ENCODE measurements at regions not wholly inside any gene's neighbourhood (a gene's known extent, or its start where the extent isn't known, plus 50 kb on each side); places are given as distances from the start of the nearest gene placed in this dataset.

- Histone ChIP-seq H3K4me1 (no peaks in the 10 kb centered on the region), H3K4me3 (no peak overlapping the region)
- TF ChIP-seq POLR2A (IDR thresholded peaks at IDR 0.05) (no peak), CTCF (IDR thresholded peaks at IDR 0.05) (no peak)
These were observed 258.4 kb upstream of the NPVF start for GRCh38 chr7:25486656-25487055.

GRCh38 chr7:25493805-25494366, 265.6 kb upstream of the NPVF start:
- DNase-seq: no peak
- Histone ChIP-seq H3K4me3 (no peak overlapping the region), H3K27me3 (no peaks in the 10 kb centered on the region), H3K27ac (no peak overlapping the region), H3K9me3 (no peaks in the 10 kb centered on the region), H3K36me3 (no peaks in the 10 kb centered on the region), H3K4me1 (peaks cover 0 to 11% (median 0%) of the 10 kb centered on the region in 4 donors)
- TF ChIP-seq CTCF (IDR thresholded peaks at IDR 0.05): no peak
- no peak for TF ChIP-seq POLR2A (IDR thresholded peaks at IDR 0.05)

More at GRCh38 chr7:25486656-25487055, 258.4 kb upstream of the NPVF start:
- no peaks in the 10 kb centered on the region for H3K27me3 ChIP-seq
- no peak for DNase-seq
- H3K27ac ChIP-seq: no peak overlapping the region
- H3K36me3 ChIP-seq: no peaks in the 10 kb centered on the region
- H3K9me3 ChIP-seq: no peaks in the 10 kb centered on the region

GRCh38 chr7:25494896-25495295, 266.6 kb upstream of the NPVF start:
- TF ChIP-seq CTCF (IDR thresholded peaks at IDR 0.05): no peak
- no peak for TF ChIP-seq POLR2A (IDR thresholded peaks at IDR 0.05)

GRCh38 chr7:25495342-25496250, 267.3 kb upstream of the NPVF start:
- DNase-seq: no peak
- Histone ChIP-seq H3K27ac (peak overlapping the region in 2 of 4 donors; percentile 31 to 63), H3K27me3 (no peaks in the 10 kb centered on the region)

More at GRCh38 chr7:25494896-25495295, 266.6 kb upstream of the NPVF start:
- no peak for DNase-seq
- Histone ChIP-seq H3K9me3 (no peaks in the 10 kb centered on the region), H3K4me1 (peaks cover 0 to 11% (median 0%) of the 10 kb centered on the region in 4 donors), H3K36me3 (no peaks in the 10 kb centered on the region), H3K27ac (peak overlapping the region in 1 of 4 donors; percentile 41), H3K4me3 (no peak overlapping the region), H3K27me3 (no peaks in the 10 kb centered on the region)

More at GRCh38 chr7:25495342-25496250, 267.3 kb upstream of the NPVF start:
- peaks cover 0 to 11% (median 0%) of the 10 kb centered on the region in 4 donors for H3K4me1 ChIP-seq
- no peaks in the 10 kb centered on the region for H3K36me3 ChIP-seq
- no peaks in the 10 kb centered on the region for H3K9me3 ChIP-seq
- TF ChIP-seq CTCF (IDR thresholded peaks at IDR 0.05) (no peak), POLR2A (IDR thresholded peaks at IDR 0.05) (no peak)
- no peak overlapping the region for H3K4me3 ChIP-seq

All from Peyer's patch (tissue), 4 donors.